HG03064 (cell line): ENCODE measurements at regions not wholly inside any gene's neighbourhood (a gene's known extent, or its start where the extent isn't known, plus 50 kb on each side); places are given as distances from the start of the nearest gene placed in this dataset.
"Not testable (repeated sequence)": the region's sequence is repeated elsewhere in the genome, so short reads cannot be mapped to it uniquely, and the experiment has no call there.

Experiments
- ATAC-seq: cut with Tn5 transposase; IDR thresholded peaks from one replicate; pipeline ENCODE4 v1.9.1; 2021; ENCODE audit warnings: low read depth; ENCODE audit not compliant: unreplicated experiment

GRCh38 chr10:85410586-85410985, 956.0 kb downstream of the GRID1 start:
- not testable (repeated sequence) for ATAC-seq

- ATAC-seq, result no peak
These were observed 953.0 kb downstream of the GRID1 start for GRCh38 chr10:85413570-85413969.

- no peak for ATAC-seq
These were observed 945.9 kb downstream of the GRID1 start for GRCh38 chr10:85420501-85421191.

GRCh38 chr10:85421421-85421820, 945.2 kb downstream of the GRID1 start:
- no peak for ATAC-seq

- ATAC-seq, result no peak
These were observed 937.5 kb downstream of the GRID1 start for GRCh38 chr10:85429126-85429525.

GRCh38 chr10:85430991-85431390, 935.6 kb downstream of the GRID1 start:
- no peak for ATAC-seq

GRCh38 chr10:85433248-85433647, 933.3 kb downstream of the GRID1 start:
- ATAC-seq, result no peak

- no peak for ATAC-seq
These were observed 921.7 kb downstream of the GRID1 start for GRCh38 chr10:85444868-85445267.

GRCh38 chr10:85445702-85446101, 920.9 kb downstream of the GRID1 start:
- no peak for ATAC-seq

GRCh38 chr10:85446827-85447226, 919.8 kb downstream of the GRID1 start:
- no peak for ATAC-seq

- no peak for ATAC-seq
These were observed 918.9 kb downstream of the GRID1 start for GRCh38 chr10:85447690-85448089.

- no peak for ATAC-seq
These were observed 917.9 kb downstream of the GRID1 start for GRCh38 chr10:85448716-85449115.

GRCh38 chr10:85454386-85454785, 912.2 kb downstream of the GRID1 start:
- no peak for ATAC-seq

GRCh38 chr10:85457191-85457590, 909.4 kb downstream of the GRID1 start:
- no peak for ATAC-seq

GRCh38 chr10:85458324-85458723, 908.3 kb downstream of the GRID1 start:
- ATAC-seq, result no peak

- ATAC-seq, result no peak
These were observed 906.7 kb downstream of the GRID1 start for GRCh38 chr10:85459906-85460305.

GRCh38 chr10:85464336-85464735, 902.3 kb downstream of the GRID1 start:
- no peak for ATAC-seq

GRCh38 chr10:85477979-85478378, 888.6 kb downstream of the GRID1 start:
- ATAC-seq, result no peak

- no peak for ATAC-seq
These were observed 876.2 kb downstream of the GRID1 start for GRCh38 chr10:85490431-85490830.

- no peak for ATAC-seq
These were observed 874.9 kb downstream of the GRID1 start for GRCh38 chr10:85491652-85492051.

GRCh38 chr10:85492684-85493083, 873.9 kb downstream of the GRID1 start:
- no peak for ATAC-seq

- no peak for ATAC-seq
These were observed 872.9 kb downstream of the GRID1 start for GRCh38 chr10:85493703-85494102.

GRCh38 chr10:85504641-85505040, 862.0 kb downstream of the GRID1 start:
- ATAC-seq, result not testable (repeated sequence)
